ENCODE measurements at regions not wholly inside any gene's neighbourhood (a gene's known extent, or its start where the extent isn't known, plus 50 kb on each side); places are given as distances from the start of the nearest gene placed in this dataset.

DNA sequence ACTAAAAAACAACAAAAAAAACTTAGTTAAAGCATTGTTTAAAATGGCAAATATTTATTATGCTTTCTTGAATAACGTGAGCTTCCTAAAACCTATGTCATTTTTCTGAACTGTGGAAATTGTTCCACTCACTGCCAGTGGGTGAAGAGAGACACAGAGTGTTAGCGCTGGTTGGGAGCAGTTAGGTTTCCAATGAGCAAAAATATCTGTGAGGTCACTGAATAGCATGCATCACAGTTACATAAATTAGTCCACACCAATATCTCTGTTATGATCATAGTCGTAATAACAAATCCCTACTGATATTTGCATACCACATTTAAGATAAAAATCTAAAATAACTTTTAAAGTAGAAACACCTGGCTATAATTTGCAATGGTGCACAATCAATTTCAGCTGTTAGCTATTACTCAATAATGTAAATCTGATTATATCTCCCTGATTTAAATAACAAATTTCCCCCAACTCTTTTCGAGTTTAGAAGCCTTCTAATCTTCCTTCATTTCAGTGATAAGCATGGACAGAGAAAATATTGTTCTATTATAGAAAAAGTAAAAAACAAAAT, 1094.0 kb upstream of the KLHL29 start:
- no peaks in the 10 kb centered on the region for H3K4me1 ChIP-seq
- DNase-seq (no peak), ATAC-seq (no peak)
- H3K36me3 ChIP-seq = no peaks in the 10 kb centered on the region
- intact Hi-C loops (cut with DNase I) = no loop called here
- TF ChIP-seq, protein P1, sequence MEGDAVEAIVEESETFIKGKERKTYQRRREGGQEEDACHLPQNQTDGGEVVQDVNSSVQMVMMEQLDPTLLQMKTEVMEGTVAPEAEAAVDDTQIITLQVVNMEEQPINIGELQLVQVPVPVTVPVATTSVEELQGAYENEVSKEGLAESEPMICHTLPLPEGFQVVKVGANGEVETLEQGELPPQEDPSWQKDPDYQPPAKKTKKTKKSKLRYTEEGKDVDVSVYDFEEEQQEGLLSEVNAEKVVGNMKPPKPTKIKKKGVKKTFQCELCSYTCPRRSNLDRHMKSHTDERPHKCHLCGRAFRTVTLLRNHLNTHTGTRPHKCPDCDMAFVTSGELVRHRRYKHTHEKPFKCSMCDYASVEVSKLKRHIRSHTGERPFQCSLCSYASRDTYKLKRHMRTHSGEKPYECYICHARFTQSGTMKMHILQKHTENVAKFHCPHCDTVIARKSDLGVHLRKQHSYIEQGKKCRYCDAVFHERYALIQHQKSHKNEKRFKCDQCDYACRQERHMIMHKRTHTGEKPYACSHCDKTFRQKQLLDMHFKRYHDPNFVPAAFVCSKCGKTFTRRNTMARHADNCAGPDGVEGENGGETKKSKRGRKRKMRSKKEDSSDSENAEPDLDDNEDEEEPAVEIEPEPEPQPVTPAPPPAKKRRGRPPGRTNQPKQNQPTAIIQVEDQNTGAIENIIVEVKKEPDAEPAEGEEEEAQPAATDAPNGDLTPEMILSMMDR (IDR thresholded peaks at IDR 0.05) = no peak
- H3K4me3 ChIP-seq = no peak overlapping the region
- H3K9me3 ChIP-seq = no peaks in the 10 kb centered on the region
- no peak overlapping the region for H3K27ac ChIP-seq
- no peaks in the 10 kb centered on the region for H3K27me3 ChIP-seq

DNA sequence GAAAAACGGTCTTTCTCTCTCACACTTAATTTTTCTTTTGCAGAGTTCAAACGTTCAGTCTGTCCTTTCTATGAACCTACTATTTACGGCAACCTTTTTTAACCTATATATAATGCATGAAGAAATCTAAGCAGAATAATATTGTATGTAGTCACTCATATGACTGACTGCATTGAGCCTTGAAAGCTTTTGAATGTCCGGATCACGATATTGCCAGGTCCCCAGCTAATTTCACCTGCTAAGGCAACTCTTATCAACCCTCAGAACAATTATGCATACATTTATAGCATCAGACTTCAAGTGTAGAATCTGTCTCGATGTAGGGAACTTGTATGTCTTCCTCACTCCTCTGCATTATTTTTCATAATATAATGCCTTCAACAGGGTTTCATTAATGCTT, 1083.8 kb upstream of the KLHL29 start:
- H3K9me3 ChIP-seq = peaks cover 0 to 10% of the 10 kb centered on the region in 2 donors
- intact Hi-C loops (cut with DNase I) = no loop called here
- H3K27ac ChIP-seq = no peak overlapping the region
- no peak overlapping the region for H3K4me3 ChIP-seq
- TF ChIP-seq, protein P1 (IDR thresholded peaks at IDR 0.05) = no peak
- no peaks in the 10 kb centered on the region for H3K36me3 ChIP-seq
- no peak for DNase-seq
- no peaks in the 10 kb centered on the region for H3K4me1 ChIP-seq
- no peak for ATAC-seq
- no peaks in the 10 kb centered on the region for H3K27me3 ChIP-seq

DNA sequence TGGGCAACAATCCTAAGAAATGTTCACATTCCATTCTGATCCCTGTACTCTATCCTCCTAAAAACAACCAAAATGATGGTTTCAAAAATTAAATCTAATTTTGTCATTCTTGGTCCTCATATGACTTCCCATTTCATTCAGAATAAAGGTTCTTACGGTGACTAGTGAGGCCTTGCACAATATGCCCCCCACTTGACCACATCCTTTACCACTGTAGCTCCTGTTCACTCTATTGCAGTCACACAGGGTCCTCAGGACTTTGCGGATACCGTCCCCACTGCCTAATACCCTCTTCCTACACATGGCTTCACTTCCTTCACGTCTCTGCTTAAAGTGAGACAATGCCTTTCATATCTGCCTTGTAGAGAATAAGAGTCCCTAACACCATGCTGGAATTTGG, 1058.7 kb upstream of the KLHL29 start:
- intact Hi-C loops (cut with DNase I) = no loop called here
- no peak for DNase-seq

DNA sequence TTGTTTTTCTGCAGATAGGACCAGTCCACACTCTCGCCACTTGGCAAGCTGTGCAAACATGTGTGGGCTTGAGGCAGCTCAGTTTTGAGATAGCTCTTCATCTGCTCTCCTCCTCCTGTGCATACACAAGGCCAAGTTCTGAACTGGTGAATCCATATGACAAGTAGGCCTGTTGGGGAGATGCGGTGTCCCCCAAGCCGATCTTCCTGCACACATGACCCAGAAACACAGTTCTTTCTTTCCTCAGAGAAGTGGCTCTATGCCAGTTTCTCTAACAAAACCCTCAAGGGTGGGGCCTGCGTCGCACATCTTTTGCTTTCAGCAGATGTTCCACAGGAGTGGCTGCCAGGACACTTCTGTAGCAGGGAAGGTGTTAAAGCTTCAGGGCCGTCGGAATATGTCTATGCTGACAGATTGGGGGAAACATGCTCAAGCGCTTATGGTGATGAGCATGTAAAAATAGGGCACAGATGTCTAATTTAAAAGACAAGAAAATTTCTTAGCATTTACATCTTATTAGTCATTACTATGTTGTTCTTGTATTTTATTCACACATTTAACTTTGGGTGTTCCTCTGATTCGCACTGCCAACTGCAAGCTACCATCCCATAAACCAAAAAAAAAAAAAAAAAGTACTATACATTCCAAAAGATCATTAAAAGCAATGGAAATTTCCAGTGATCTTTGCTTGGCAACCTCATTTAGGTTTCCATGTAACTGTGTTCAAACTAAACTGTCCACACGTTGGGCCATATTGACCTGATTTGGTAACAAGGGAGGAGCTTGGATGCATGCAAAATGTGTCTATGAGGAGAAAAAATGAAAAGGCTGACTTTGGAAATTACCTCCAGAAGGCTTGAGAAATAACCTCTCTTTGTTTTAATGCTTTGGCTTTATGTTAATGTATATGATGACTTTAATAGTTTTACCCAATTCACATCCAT, 1055.5 kb upstream of the KLHL29 start:
- H3K4me1 ChIP-seq = no peaks in the 10 kb centered on the region
- peak in 2 of 4 donors; percentile 12 to 13 for DNase-seq
- H3K36me3 ChIP-seq = no peaks in the 10 kb centered on the region
- H3K27ac ChIP-seq = no peak overlapping the region
- no peaks in the 10 kb centered on the region for H3K27me3 ChIP-seq
- TF ChIP-seq, protein P1 (IDR thresholded peaks at IDR 0.05) = no peak
- no peak for ATAC-seq
- intact Hi-C loops (cut with DNase I) = no loop called here
- no peak overlapping the region for H3K4me3 ChIP-seq
- peaks cover 0 to 12% of the 10 kb centered on the region in 2 donors for H3K9me3 ChIP-seq

More for the DNA sequence above, 1058.7 kb upstream of the KLHL29 start:
- Histone ChIP-seq H3K9me3 (peaks cover 0 to 25% of the 10 kb centered on the region in 2 donors), H3K27me3 (no peaks in the 10 kb centered on the region), H3K36me3 (no peaks in the 10 kb centered on the region), H3K4me3 (no peak overlapping the region), H3K4me1 (no peaks in the 10 kb centered on the region), H3K27ac (no peak overlapping the region)
- no peak for ATAC-seq
- TF ChIP-seq, protein P1 (IDR thresholded peaks at IDR 0.05) = no peak

DNA sequence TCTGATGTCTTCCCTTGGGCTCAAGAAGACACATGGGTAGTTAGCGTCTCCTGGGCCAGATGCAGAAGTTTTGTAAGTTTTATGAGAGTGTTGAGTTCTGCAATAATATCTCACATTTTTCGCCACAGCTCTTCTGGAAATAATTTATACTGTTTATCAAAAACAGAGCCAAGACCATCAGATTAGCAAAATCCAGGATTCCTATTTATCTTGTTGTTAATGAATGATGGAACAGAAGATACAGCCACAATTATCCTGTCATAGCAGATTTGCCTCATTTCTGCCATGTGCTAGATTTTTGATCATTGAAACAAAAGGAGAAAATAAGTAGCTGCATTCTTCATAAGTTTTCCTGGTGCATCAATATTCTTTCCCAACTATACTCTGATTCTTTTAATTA, 1048.6 kb upstream of the KLHL29 start:
- no peak overlapping the region for H3K27ac ChIP-seq
- intact Hi-C loops (cut with DNase I) = no loop called here
- H3K36me3 ChIP-seq = no peaks in the 10 kb centered on the region
- TF ChIP-seq, protein P1 (IDR thresholded peaks at IDR 0.05) = no peak
- H3K27me3 ChIP-seq = no peaks in the 10 kb centered on the region
- no peak for DNase-seq
- H3K4me1 ChIP-seq = no peaks in the 10 kb centered on the region
- no peak for ATAC-seq
- no peak overlapping the region for H3K4me3 ChIP-seq
- H3K9me3 ChIP-seq = no peaks in the 10 kb centered on the region
